ENCODE measurements at regions not wholly inside any gene's neighbourhood (a gene's known extent, or its start where the extent isn't known, plus 50 kb on each side); places are given as distances from the start of the nearest gene placed in this dataset.

DNA sequence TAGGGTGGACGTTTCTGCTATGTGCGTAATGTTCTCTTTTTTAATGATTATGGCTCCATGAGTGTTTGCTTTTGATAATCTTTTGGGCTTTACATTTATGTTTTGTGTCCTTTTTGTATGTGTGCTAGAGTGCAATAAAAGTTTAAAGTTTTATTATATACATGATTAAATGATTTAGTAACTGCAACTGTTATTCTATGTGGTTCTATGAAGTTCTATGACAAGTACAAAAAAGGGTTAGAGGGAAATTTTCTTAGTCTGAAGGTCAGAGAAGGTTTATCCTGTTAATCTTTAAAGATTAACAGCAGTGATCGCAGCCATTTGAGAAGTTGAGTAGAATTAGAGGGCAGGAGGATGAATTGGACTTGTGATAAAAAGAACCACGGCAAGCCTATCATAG, 386.4 kb upstream of the CHRM3 start:
- H3K27ac ChIP-seq (ENCODE audit: low read depth, low read length), result no peak overlapping the region
- H2AFZ ChIP-seq (ENCODE audit: low read depth, low read length, severe bottlenecking), result no peak overlapping the region
- no peaks in the 10 kb centered on the region for H3K27me3 ChIP-seq (ENCODE audit: low read length)
- no peaks in the 10 kb centered on the region for H4K20me1 ChIP-seq (ENCODE audit: low read depth, low read length)
- TF ChIP-seq EZH2phosphoT487 (conservative IDR thresholded peaks at IDR 0.05; ENCODE audit: low read length) (no peak), CTCF (IDR thresholded peaks at IDR 0.05; ENCODE audit: insufficient read depth, low read length, poor library complexity, severe bottlenecking) (no peak)
- H3K9ac ChIP-seq (ENCODE audit: low read length), result no peak overlapping the region
- H3F3A ChIP-seq (ENCODE audit: insufficient read depth), result no peaks in the 10 kb centered on the region
- no peaks in the 10 kb centered on the region for H3K9me2 ChIP-seq (replicated peaks; ENCODE audit: insufficient read depth, low read length)
- H3K4me3 ChIP-seq (ENCODE audit: insufficient read depth, low read length, poor library complexity, severe bottlenecking), result no peak overlapping the region
- H3K9me3 ChIP-seq (ENCODE audit: insufficient read depth, low read length), result no peaks in the 10 kb centered on the region
- no peaks in the 10 kb centered on the region for H3K79me2 ChIP-seq (ENCODE audit: insufficient read depth, low read length)
- no peaks in the 10 kb centered on the region for H3K36me3 ChIP-seq (ENCODE audit: low read length)
- H3K4me2 ChIP-seq (ENCODE audit: low read depth, low read length, poor library complexity, severe bottlenecking), result no peak overlapping the region

DNA sequence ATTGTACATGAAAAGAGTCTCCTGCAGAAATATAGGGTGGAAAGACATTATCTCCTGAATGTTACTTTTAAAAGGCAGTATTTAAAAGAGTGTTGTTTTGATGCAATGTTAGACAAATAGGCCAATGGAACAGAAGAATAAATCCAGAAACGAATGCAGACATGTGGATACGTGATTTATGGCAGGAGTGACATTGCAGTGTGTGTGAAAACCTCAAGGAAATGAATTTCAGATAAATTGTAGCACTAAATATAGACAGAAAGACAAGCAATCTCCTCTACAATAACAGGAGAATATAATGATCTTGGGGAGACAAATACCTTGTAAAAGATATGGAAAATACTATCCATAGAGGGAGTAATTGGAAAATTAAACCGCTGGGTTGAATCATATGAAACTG, 387.8 kb upstream of the CHRM3 start:
- H3K27me3 ChIP-seq (ENCODE audit: low read length), result no peaks in the 10 kb centered on the region
- no peaks in the 10 kb centered on the region for H3K36me3 ChIP-seq (ENCODE audit: low read length)
- no peak overlapping the region for H2AFZ ChIP-seq (ENCODE audit: low read depth, low read length, severe bottlenecking)
- TF ChIP-seq CTCF (IDR thresholded peaks at IDR 0.05; ENCODE audit: insufficient read depth, low read length, poor library complexity, severe bottlenecking), result no peak
- TF ChIP-seq EZH2phosphoT487 (conservative IDR thresholded peaks at IDR 0.05; ENCODE audit: low read length), result no peak
- H3K79me2 ChIP-seq (ENCODE audit: insufficient read depth, low read length), result no peaks in the 10 kb centered on the region
- H3K4me2 ChIP-seq (ENCODE audit: low read depth, low read length, poor library complexity, severe bottlenecking), result no peak overlapping the region
- no peaks in the 10 kb centered on the region for H3F3A ChIP-seq (ENCODE audit: insufficient read depth)
- no peaks in the 10 kb centered on the region for H4K20me1 ChIP-seq (ENCODE audit: low read depth, low read length)
- no peak overlapping the region for H3K27ac ChIP-seq (ENCODE audit: low read depth, low read length)
- H3K9me3 ChIP-seq (ENCODE audit: insufficient read depth, low read length), result no peaks in the 10 kb centered on the region
- no peaks in the 10 kb centered on the region for H3K9me2 ChIP-seq (replicated peaks; ENCODE audit: insufficient read depth, low read length)
- no peak overlapping the region for H3K4me3 ChIP-seq (ENCODE audit: insufficient read depth, low read length, poor library complexity, severe bottlenecking)
- H3K9ac ChIP-seq (ENCODE audit: low read length), result no peak overlapping the region

- Histone ChIP-seq H3K9me3 (ENCODE audit: insufficient read depth, low read length) (no peaks in the 10 kb centered on the region), H3K4me3 (ENCODE audit: insufficient read depth, low read length, poor library complexity, severe bottlenecking) (no peak overlapping the region), H3K9me2 (replicated peaks; ENCODE audit: insufficient read depth, low read length) (no peaks in the 10 kb centered on the region; the same call in 1 of the 2 replicates), H3K27me3 (ENCODE audit: low read length) (no peaks in the 10 kb centered on the region), H3F3A (ENCODE audit: insufficient read depth) (no peaks in the 10 kb centered on the region), H3K27ac (ENCODE audit: low read depth, low read length) (no peak overlapping the region), H3K9ac (ENCODE audit: low read length) (no peak overlapping the region), H2AFZ (ENCODE audit: low read depth, low read length, severe bottlenecking) (no peak overlapping the region), H3K4me2 (ENCODE audit: low read depth, low read length, poor library complexity, severe bottlenecking) (no peak overlapping the region), H3K79me2 (ENCODE audit: insufficient read depth, low read length) (no peaks in the 10 kb centered on the region), H3K36me3 (ENCODE audit: low read length) (no peaks in the 10 kb centered on the region), H4K20me1 (ENCODE audit: low read depth, low read length) (no peaks in the 10 kb centered on the region)
- TF ChIP-seq CTCF (IDR thresholded peaks at IDR 0.05; ENCODE audit: insufficient read depth, low read length, poor library complexity, severe bottlenecking) (no peak), EZH2phosphoT487 (conservative IDR thresholded peaks at IDR 0.05; ENCODE audit: low read length) (no peak)
Observed at GRCh38 chr1:238991765-238992495, 394.4 kb upstream of the CHRM3 start.
